ENCODE measurements at regions not wholly inside any gene's neighbourhood (a gene's known extent, or its start where the extent isn't known, plus 50 kb on each side); places are given as distances from the start of the nearest gene placed in this dataset.

DNA sequence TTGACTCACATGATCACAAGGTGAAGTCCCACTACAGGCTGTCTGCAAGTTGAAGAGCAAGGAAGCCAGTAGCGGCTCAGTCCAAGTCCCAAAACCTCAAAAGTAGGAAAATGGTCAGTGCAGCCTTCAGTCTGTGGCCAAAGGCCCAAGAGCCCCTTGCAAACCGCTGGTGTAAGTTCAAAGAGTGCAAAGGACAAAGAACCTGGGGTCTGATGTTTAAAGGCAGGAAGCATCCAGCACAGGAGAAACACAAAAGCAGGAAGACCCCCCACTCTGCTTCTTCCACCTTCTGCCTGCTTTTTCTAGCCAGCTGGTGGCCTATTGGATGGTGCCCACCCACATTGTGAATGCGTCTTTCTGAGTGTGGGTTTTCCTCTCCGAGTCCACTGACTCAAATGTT lies 2222.6 kb downstream of the MRPL39 start:
- H3K4me3 ChIP-seq: no peak overlapping the region
- H3K4me1 ChIP-seq: no peaks in the 10 kb centered on the region
- H4K20me1 ChIP-seq: no peaks in the 10 kb centered on the region
- H3K27ac ChIP-seq: no peak overlapping the region
- H3K9ac ChIP-seq: no peak overlapping the region
- H3K27me3 ChIP-seq: no peaks in the 10 kb centered on the region
- no peak overlapping the region for H3K4me2 ChIP-seq
- TF ChIP-seq Cebpa-rat (IDR thresholded peaks at IDR 0.05): no peak
- H3K9me3 ChIP-seq (replicated peaks in 1 of 11): 0 out of 22 replicates have a peak, but pooled peaks cover 0 to under 1% (median 0%) of the 10 kb centered on the region in 11 experiments
- H3K36me3 ChIP-seq: no peaks in the 10 kb centered on the region

GRCh38 chr21:23374155-23374554 lies 2233.1 kb downstream of the MRPL39 start:
- H3K4me2 ChIP-seq: no peak overlapping the region
- H3K9me3 ChIP-seq (replicated peaks in 1 of 11): peaks cover 0 to 16% (median 10%) of the 10 kb centered on the region in 11 experiments; a peak in 18 of 22 replicates
- H3K4me1 ChIP-seq: no peaks in the 10 kb centered on the region
- H3K9ac ChIP-seq: no peak overlapping the region
- H3K27me3 ChIP-seq: no peaks in the 10 kb centered on the region
- H3K36me3 ChIP-seq: no peaks in the 10 kb centered on the region
- H4K20me1 ChIP-seq: no peaks in the 10 kb centered on the region
- no peak overlapping the region for H3K27ac ChIP-seq
- TF ChIP-seq Cebpa-rat (IDR thresholded peaks at IDR 0.05): no peak
- no peak overlapping the region for H3K4me3 ChIP-seq

DNA sequence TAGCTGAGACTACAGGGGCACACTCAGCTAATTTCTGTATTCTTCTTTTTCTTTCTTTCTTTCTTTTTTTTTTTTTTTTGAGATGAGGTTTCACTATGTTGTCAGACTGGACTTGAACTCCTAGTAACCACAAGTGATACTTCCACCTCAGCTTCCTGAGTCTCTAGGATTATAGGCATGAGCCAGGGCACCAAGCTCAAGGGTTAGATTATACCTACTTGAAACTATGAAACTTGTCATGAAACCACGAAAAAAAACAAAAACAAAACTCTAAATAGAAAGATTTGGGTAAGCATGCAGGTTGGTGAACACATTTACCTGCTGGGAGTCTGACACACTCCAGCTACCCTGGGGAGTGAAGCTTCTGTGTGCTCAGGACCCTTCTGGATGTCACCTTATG lies 2250.4 kb downstream of the MRPL39 start:
- no peak for TF ChIP-seq Cebpa-rat (IDR thresholded peaks at IDR 0.05)
- Histone ChIP-seq H3K4me3 (no peak overlapping the region), H3K27ac (no peak overlapping the region), H4K20me1 (no peaks in the 10 kb centered on the region), H3K9ac (no peak overlapping the region), H3K4me1 (no peaks in the 10 kb centered on the region), H3K36me3 (no peaks in the 10 kb centered on the region), H3K4me2 (no peak overlapping the region), H3K27me3 (no peaks in the 10 kb centered on the region), H3K9me3 (replicated peaks in 1 of 11) (peaks cover 24 to 38% (median 29%) of the 10 kb centered on the region in 11 experiments)

DNA sequence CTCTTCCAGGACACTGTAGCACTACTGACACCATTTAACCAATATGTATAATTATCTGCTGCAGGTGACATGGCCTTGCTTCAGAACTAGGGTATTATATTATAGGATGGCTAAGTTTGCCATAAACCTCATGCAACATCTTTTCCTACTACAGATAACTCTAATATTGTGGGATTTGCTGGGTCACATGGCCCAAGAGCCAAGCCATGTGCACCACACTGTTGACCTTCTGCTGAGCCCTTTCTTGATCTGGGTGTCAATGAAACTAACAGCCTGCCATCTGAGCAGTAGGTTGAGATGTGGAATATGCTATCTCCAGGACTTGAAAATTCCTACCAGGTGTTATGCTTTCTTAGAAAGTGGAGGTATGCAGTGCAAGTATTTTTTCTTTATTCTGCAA lies 2291.1 kb downstream of the MRPL39 start:
- Histone ChIP-seq H3K9me3 (replicated peaks in 1 of 11) (no peaks in the 10 kb centered on the region), H3K27me3 (no peaks in the 10 kb centered on the region), H4K20me1 (no peaks in the 10 kb centered on the region), H3K27ac (no peak overlapping the region), H3K4me3 (no peak overlapping the region), H3K4me2 (no peak overlapping the region), H3K36me3 (no peaks in the 10 kb centered on the region), H3K4me1 (no peaks in the 10 kb centered on the region), H3K9ac (no peak overlapping the region)
- TF ChIP-seq Cebpa-rat (IDR thresholded peaks at IDR 0.05): no peak

DNA sequence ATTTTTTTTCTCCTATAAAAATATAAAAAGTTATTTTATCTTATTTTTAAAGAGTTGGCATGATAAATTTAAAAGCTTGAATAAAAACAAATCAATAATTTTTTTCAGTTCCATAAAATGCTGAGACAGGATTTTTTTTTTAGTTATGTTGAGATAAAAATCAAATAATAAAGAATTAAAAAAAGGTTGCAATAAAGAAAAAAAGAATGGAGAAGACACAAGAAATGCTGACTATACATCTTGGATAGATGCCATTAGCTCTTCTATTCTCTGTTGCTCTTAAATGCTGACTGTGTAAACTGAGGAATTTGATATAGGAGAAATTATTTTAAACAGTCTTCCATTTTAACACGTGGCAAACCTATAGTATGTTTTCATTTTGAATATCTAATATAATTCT lies 2298.5 kb downstream of the MRPL39 start:
- Histone ChIP-seq H3K27ac (no peak overlapping the region), H3K4me1 (no peaks in the 10 kb centered on the region), H3K36me3 (no peaks in the 10 kb centered on the region), H3K4me3 (no peak overlapping the region), H3K9me3 (replicated peaks in 1 of 11) (no peaks in the 10 kb centered on the region), H3K9ac (no peak overlapping the region), H3K27me3 (no peaks in the 10 kb centered on the region), H3K4me2 (no peak overlapping the region), H4K20me1 (no peaks in the 10 kb centered on the region)
- no peak for TF ChIP-seq Cebpa-rat (IDR thresholded peaks at IDR 0.05)

- Histone ChIP-seq H3K4me3 (no peak overlapping the region), H3K9ac (no peak overlapping the region), H3K4me1 (no peaks in the 10 kb centered on the region), H3K4me2 (no peak overlapping the region), H3K27me3 (no peaks in the 10 kb centered on the region), H4K20me1 (no peaks in the 10 kb centered on the region), H3K36me3 (no peaks in the 10 kb centered on the region), H3K9me3 (replicated peaks in 1 of 11) (no peaks in the 10 kb centered on the region), H3K27ac (no peak overlapping the region)
- TF ChIP-seq Cebpa-rat (IDR thresholded peaks at IDR 0.05): no peak
Measured at GRCh38 chr21:23307065-23307464, 2300.2 kb downstream of the MRPL39 start.

DNA sequence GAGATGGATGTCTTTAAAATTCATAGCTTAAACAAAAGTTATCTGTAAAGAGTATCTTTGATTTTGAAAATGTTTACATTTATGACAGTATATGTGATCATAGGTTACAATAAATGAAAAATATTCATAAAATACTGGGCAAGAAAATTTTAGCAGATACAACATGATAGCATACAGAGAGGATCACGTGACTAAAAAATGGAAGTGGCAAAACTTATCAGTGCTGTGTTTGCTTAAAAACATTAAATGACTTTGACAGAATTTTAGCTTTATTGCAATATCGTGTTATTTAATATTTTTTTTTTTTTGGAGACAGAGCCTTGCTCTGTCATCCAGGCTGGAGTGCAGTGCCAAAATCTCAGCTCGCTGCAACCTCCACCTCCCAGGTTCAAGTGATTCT lies 2294.1 kb downstream of the NCAM2 start:
- H3K9ac ChIP-seq: no peak overlapping the region
- no peaks in the 10 kb centered on the region for H3K36me3 ChIP-seq
- H3K4me1 ChIP-seq: no peaks in the 10 kb centered on the region
- no peak overlapping the region for H3K4me2 ChIP-seq
- TF ChIP-seq Cebpa-rat (IDR thresholded peaks at IDR 0.05): no peak
- no peaks in the 10 kb centered on the region for H3K27me3 ChIP-seq
- peaks cover 6 to 28% (median 13%) of the 10 kb centered on the region in 11 experiments; a peak in 15 of 22 replicates for H3K9me3 ChIP-seq (replicated peaks in 1 of 11)
- H3K27ac ChIP-seq: no peak overlapping the region
- H3K4me3 ChIP-seq: no peak overlapping the region
- H4K20me1 ChIP-seq: no peaks in the 10 kb centered on the region

- Histone ChIP-seq H3K36me3 (no peaks in the 10 kb centered on the region), H3K27ac (no peak overlapping the region), H3K4me2 (no peak overlapping the region), H3K27me3 (no peaks in the 10 kb centered on the region), H3K9ac (no peak overlapping the region), H3K4me3 (no peak overlapping the region), H3K4me1 (no peaks in the 10 kb centered on the region), H4K20me1 (no peaks in the 10 kb centered on the region), H3K9me3 (replicated peaks in 1 of 11) (peaks cover 0 to 15% (median 5%) of the 10 kb centered on the region in 11 experiments; a peak in 15 of 22 replicates)
- no peak for TF ChIP-seq Cebpa-rat (IDR thresholded peaks at IDR 0.05)
Measured at GRCh38 chr21:23281917-23282316, 2283.7 kb downstream of the NCAM2 start.

DNA sequence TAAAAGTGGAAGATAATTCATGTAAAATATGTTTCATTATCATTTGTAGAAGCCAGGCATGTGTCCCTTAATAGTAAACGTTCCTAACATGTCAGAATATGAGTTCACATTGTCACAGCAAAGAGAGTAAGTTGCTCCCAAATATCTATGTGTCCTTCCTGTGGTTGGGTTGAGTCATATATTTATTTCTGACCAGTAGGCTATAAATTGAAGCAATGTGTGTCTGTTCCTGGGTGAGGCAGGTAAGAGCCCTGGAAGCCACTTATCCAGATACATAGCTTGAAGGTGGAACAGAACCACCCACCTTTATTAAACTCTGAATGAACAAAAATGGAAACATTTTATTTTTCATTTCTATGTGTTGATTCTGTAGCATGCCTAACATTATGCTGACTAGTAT lies 2251.6 kb downstream of the NCAM2 start:
- H3K4me1 ChIP-seq: no peaks in the 10 kb centered on the region
- H3K27me3 ChIP-seq: no peaks in the 10 kb centered on the region
- no peak overlapping the region for H3K9ac ChIP-seq
- no peak overlapping the region for H3K4me3 ChIP-seq
- H3K9me3 ChIP-seq (replicated peaks in 1 of 11): no peaks in the 10 kb centered on the region
- no peaks in the 10 kb centered on the region for H3K36me3 ChIP-seq
- H4K20me1 ChIP-seq: no peaks in the 10 kb centered on the region
- no peak overlapping the region for H3K4me2 ChIP-seq
- TF ChIP-seq Cebpa-rat (IDR thresholded peaks at IDR 0.05): no peak
- H3K27ac ChIP-seq: no peak overlapping the region

GRCh38 chr21:23247334-23247733 lies 2249.1 kb downstream of the NCAM2 start:
- Histone ChIP-seq H3K27ac (no peak overlapping the region), H3K4me1 (no peaks in the 10 kb centered on the region), H3K4me3 (no peak overlapping the region), H4K20me1 (no peaks in the 10 kb centered on the region), H3K9me3 (replicated peaks in 1 of 11) (no peaks in the 10 kb centered on the region), H3K36me3 (no peaks in the 10 kb centered on the region), H3K9ac (no peak overlapping the region), H3K27me3 (no peaks in the 10 kb centered on the region), H3K4me2 (no peak overlapping the region)
- TF ChIP-seq Cebpa-rat (IDR thresholded peaks at IDR 0.05): no peak

- H3K4me3 ChIP-seq: no peak overlapping the region
- TF ChIP-seq Cebpa-rat (IDR thresholded peaks at IDR 0.05): no peak
- no peaks in the 10 kb centered on the region for H3K27me3 ChIP-seq
- no peaks in the 10 kb centered on the region for H4K20me1 ChIP-seq
- H3K4me1 ChIP-seq: no peaks in the 10 kb centered on the region
- no peak overlapping the region for H3K4me2 ChIP-seq
- H3K9me3 ChIP-seq (replicated peaks in 1 of 11): no peaks in the 10 kb centered on the region
- no peaks in the 10 kb centered on the region for H3K36me3 ChIP-seq
- no peak overlapping the region for H3K9ac ChIP-seq
- H3K27ac ChIP-seq: no peak overlapping the region
Measured at GRCh38 chr21:23245255-23245654, 2247.0 kb downstream of the NCAM2 start.

Data from BLaER1 treated with 17β-estradiol and CSF1 and Interleukin-3, amounts not matched to agents 10 nM and 100 nM (cell line).